Keratinocyte (primary cell): ENCODE measurements at regions not wholly inside any gene's neighbourhood (a gene's known extent, or its start where the extent isn't known, plus 50 kb on each side); places are given as distances from the start of the nearest gene placed in this dataset.

Experiments used
- DNase-seq: peaks from one replicate; pipeline ENCODE4 v3.0.0-alpha.2; 2011; ENCODE audit warnings: low read depth, missing footprints, low spot score
- FAIRE-seq: peaks from 2 replicates; lab custom pipeline; 2011; peaks lifted over from hg19 to GRCh38; lab: Jason Lieb, UNC
- H2AFZ ChIP-seq: 2 replicates; pipeline ENCODE4 v1.6.0; 2012; ENCODE audit warnings: low read length, control low read depth, inconsistent platforms; ENCODE audit not compliant: control insufficient read depth
- H3K27ac ChIP-seq: 2 replicates; pipeline ENCODE4 v1.5.1; 2011; ENCODE audit warnings: low read length; ENCODE audit not compliant: control insufficient read depth, insufficient read depth
- H3K27me3 ChIP-seq: 3 replicates; pipeline ENCODE4 v1.6.0; 2011; ENCODE audit warnings: low read length; ENCODE audit not compliant: control insufficient read depth, insufficient read depth; ENCODE audit errors: extremely low read depth
- H3K36me3 ChIP-seq, 2 experiments: 2 replicates in 1 of 2; 3 replicates in 1 of 2; pipeline ENCODE4 v1.5.1; 2011; ENCODE audit warnings: low read length in 2 of 2, mild to moderate bottlenecking in 1 of 2; ENCODE audit not compliant: control insufficient read depth in 2 of 2, insufficient read depth in 2 of 2; ENCODE audit errors: extremely low read depth in 1 of 2
- H3K4me1 ChIP-seq: 3 replicates; pipeline ENCODE4 v1.5.1; 2011; ENCODE audit warnings: low read length; ENCODE audit not compliant: control insufficient read depth, insufficient read depth; ENCODE audit errors: extremely low read depth
- H3K4me2 ChIP-seq: 3 replicates; pipeline ENCODE4 v1.6.0; 2011; ENCODE audit warnings: low read depth, low read length; ENCODE audit not compliant: control insufficient read depth, insufficient read depth; ENCODE audit errors: extremely low read depth
- H3K4me3 ChIP-seq, 3 experiments: fragments of 200-600 bp in 1 of 3; sonication (generic) in 1 of 3; 2 replicates in 2 of 3; 3 replicates in 1 of 3; pipeline ENCODE4 v1.5.1; 2011 to 2016; ENCODE audit warnings: low read length in 3 of 3, mild to moderate bottlenecking in 3 of 3, control low read depth in 2 of 3, inconsistent platforms in 1 of 3, low read depth in 1 of 3, mixed read lengths in 1 of 3, mixed run types in 1 of 3, moderate library complexity in 1 of 3; ENCODE audit not compliant: control insufficient read depth in 2 of 3, insufficient read depth in 2 of 3; ENCODE audit errors: extremely low read depth in 1 of 3
- H3K79me2 ChIP-seq: 2 replicates; pipeline ENCODE4 v1.6.0; 2012; ENCODE audit warnings: low read length; ENCODE audit not compliant: control insufficient read depth, insufficient read depth
- H3K9ac ChIP-seq: 3 replicates; pipeline ENCODE4 v1.6.0; 2011; ENCODE audit warnings: low read length; ENCODE audit not compliant: control insufficient read depth, insufficient read depth; ENCODE audit errors: extremely low read depth
- H3K9me1 ChIP-seq: 3 replicates; pipeline ENCODE4 v1.6.0; 2011; ENCODE audit warnings: low read length; ENCODE audit not compliant: control insufficient read depth, insufficient read depth; ENCODE audit errors: extremely low read depth
- H3K9me3 ChIP-seq: 2 replicates; pipeline ENCODE4 v1.5.1; 2012; ENCODE audit warnings: low read depth, low read length; ENCODE audit not compliant: control insufficient read depth
- H4K20me1 ChIP-seq: 3 replicates; pipeline ENCODE4 v1.6.0; 2011; ENCODE audit warnings: low read length; ENCODE audit not compliant: control insufficient read depth, insufficient read depth; ENCODE audit errors: extremely low read depth
- EZH2 ChIP-seq: IDR thresholded peaks from one replicate; pipeline ENCODE4 v1.6.1; 2012; ENCODE audit warnings: inconsistent platforms, mild to moderate bottlenecking, low read length, moderate library complexity
- dilution Hi-C: fragments of 300-500 bp; cut with MboI; formaldehyde crosslinking; loops from one replicate; pipeline ENCODE4 v1.7.0; 2020; ENCODE audit warnings: low sequenced_read_pairs; ENCODE audit not compliant: extremely low pct_ligation_motif_present
- TF ChIP-seq, protein P1 (sequence below), 3 experiments: IDR thresholded peaks in 1 of 3; conservative IDR thresholded peaks in 1 of 3; optimal IDR thresholded peaks in 1 of 3; 2 replicates in 2 of 3; 3 replicates in 1 of 3; pipeline versions ENCODE3 to v1.5.1; 2011; ENCODE audit warnings: low read length in 3 of 3, mild to moderate bottlenecking in 3 of 3, moderate library complexity in 2 of 3, control low read depth in 1 of 3, inconsistent platforms in 1 of 3; ENCODE audit not compliant: insufficient read depth in 2 of 3; ENCODE audit errors: extremely low read depth in 1 of 3

DNA sequence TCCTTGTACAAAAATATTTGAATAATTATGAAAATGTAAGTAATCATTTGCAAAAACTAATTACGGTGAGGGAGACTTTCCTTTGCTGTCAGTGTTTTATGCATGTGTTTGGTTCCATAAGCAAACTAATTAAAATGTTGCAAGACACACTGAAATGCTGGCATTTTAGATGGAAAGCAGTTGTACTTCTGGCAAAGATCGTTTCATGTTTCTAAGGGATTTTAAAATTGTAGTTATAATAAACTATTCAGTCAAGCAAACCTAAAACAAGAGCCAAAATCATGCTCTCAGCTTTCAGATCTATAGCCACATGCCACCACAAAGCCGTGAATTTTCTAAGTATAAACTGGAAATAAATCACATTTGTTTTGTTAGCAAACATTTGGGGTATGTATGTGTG, 240.1 kb upstream of the ZNF385D start:
- FAIRE-seq (no peak), DNase-seq (no peak)
- no peak overlapping the region for H3K4me2 ChIP-seq
- H3K9me1 ChIP-seq = no peaks in the 10 kb centered on the region
- TF ChIP-seq EZH2 = no peak
- TF ChIP-seq, protein P1, sequence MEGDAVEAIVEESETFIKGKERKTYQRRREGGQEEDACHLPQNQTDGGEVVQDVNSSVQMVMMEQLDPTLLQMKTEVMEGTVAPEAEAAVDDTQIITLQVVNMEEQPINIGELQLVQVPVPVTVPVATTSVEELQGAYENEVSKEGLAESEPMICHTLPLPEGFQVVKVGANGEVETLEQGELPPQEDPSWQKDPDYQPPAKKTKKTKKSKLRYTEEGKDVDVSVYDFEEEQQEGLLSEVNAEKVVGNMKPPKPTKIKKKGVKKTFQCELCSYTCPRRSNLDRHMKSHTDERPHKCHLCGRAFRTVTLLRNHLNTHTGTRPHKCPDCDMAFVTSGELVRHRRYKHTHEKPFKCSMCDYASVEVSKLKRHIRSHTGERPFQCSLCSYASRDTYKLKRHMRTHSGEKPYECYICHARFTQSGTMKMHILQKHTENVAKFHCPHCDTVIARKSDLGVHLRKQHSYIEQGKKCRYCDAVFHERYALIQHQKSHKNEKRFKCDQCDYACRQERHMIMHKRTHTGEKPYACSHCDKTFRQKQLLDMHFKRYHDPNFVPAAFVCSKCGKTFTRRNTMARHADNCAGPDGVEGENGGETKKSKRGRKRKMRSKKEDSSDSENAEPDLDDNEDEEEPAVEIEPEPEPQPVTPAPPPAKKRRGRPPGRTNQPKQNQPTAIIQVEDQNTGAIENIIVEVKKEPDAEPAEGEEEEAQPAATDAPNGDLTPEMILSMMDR (optimal IDR thresholded peaks at IDR 0.05 in 1 of 3, IDR thresholded peaks at IDR 0.05 in 1 of 3, conservative IDR thresholded peaks at IDR 0.05 in 1 of 3; ENCODE audit: extremely low read depth in 1 of 3, insufficient read depth in 2 of 3, low read length in 3 of 3) = no peak
- H3K4me1 ChIP-seq = no peaks in the 10 kb centered on the region
- H4K20me1 ChIP-seq = no peaks in the 10 kb centered on the region
- H3K9ac ChIP-seq = no peak overlapping the region
- H3K27ac ChIP-seq = no peak overlapping the region
- no peaks in the 10 kb centered on the region for H3K36me3 ChIP-seq
- no peaks in the 10 kb centered on the region for H3K79me2 ChIP-seq
- no peak overlapping the region for H2AFZ ChIP-seq
- H3K27me3 ChIP-seq = no peaks in the 10 kb centered on the region
- dilution Hi-C loops = no loop called here
- no peaks in the 10 kb centered on the region for H3K9me3 ChIP-seq
- H3K4me3 ChIP-seq = no peak overlapping the region

DNA sequence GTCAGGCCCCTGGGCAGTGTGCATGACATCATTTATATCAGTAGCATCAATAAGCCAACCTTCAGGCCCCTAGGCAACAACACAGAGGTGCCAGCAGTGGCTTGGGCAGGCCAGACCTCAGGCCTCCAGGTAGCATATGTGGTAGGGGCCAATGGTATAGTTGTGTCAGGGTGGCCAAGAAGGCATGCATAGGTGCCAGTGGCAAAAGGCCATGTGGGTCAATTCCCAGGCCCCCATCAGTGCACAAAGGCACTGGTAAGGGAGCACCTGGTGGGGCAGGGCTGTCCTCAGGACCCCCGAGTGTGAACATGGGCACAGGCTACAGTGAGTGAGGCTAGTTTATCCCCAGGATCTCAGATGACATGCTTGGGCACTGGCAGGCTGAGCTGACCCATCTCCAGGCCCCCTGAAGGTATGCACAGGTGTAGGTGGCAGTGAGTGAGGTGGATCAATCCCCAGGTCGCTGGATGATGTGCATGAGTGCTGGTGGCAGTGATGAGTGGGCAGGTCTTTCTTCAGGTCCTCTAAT, 244.1 kb upstream of the ZNF385D start:
- H3K4me1 ChIP-seq = no peaks in the 10 kb centered on the region
- H2AFZ ChIP-seq = no peak overlapping the region
- H3K79me2 ChIP-seq = no peaks in the 10 kb centered on the region
- H3K27me3 ChIP-seq = no peaks in the 10 kb centered on the region
- dilution Hi-C loops = no loop called here
- H3K9ac ChIP-seq = no peak overlapping the region
- no peak for TF ChIP-seq EZH2
- TF ChIP-seq, protein P1 (optimal IDR thresholded peaks at IDR 0.05 in 1 of 3, IDR thresholded peaks at IDR 0.05 in 1 of 3, conservative IDR thresholded peaks at IDR 0.05 in 1 of 3; ENCODE audit: extremely low read depth in 1 of 3, insufficient read depth in 2 of 3, low read length in 3 of 3) = no peak
- no peaks in the 10 kb centered on the region for H3K9me3 ChIP-seq
- no peak overlapping the region for H3K27ac ChIP-seq
- FAIRE-seq = no peak
- no peak overlapping the region for H3K4me3 ChIP-seq
- H3K4me2 ChIP-seq = no peak overlapping the region
- no peaks in the 10 kb centered on the region for H4K20me1 ChIP-seq
- DNase-seq = no peak
- H3K36me3 ChIP-seq = no peaks in the 10 kb centered on the region
- no peaks in the 10 kb centered on the region for H3K9me1 ChIP-seq
